HG03196 (cell line): ENCODE measurements at regions not wholly inside any gene's neighbourhood (a gene's known extent, or its start where the extent isn't known, plus 50 kb on each side); places are given as distances from the start of the nearest gene placed in this dataset.

Experiments used
- ATAC-seq: cut with Tn5 transposase; IDR thresholded peaks from one replicate; pipeline ENCODE4 v1.9.1; 2021; ENCODE audit not compliant: unreplicated experiment

DNA sequence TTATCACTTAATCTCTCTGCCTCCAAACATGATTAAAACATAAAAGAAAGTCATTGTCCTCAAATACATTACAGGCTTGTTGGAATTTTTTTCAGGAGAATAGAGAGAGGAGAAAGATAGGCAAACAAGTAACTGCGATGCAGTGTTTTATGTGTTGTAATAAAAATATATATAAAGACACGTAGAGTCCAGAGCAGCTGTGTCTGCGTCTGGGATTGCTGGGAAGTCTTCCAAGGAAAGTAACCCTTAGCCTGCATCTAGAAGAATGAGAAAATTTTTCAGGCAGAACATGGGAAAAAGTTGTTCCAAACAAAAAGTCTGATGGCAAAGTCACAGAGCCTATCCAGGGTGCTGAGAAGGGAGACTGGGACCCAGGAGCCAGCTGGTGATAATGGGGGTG is 91.8 kb upstream of the ST6GAL2 start:
- no peak for ATAC-seq

DNA sequence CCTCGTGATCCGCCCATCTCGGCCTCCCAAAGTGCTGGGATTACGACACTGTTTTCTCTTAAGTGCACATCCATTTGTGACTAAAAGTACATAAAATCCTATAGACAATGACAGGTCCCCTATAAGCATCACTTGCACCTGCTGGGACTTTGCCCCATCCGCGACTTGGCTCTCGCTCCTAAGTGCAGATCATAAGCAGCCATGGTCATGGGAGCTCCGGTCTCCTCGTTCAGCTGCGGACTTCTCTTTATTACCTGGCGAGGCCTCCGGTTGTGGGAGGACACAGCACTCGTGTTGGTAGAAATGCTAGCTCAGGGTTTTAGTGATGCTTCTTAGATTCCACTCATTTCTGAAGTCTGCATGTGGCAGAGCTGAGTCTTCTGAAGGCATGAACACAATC is 92.7 kb upstream of the ST6GAL2 start:
- ATAC-seq = no peak

DNA sequence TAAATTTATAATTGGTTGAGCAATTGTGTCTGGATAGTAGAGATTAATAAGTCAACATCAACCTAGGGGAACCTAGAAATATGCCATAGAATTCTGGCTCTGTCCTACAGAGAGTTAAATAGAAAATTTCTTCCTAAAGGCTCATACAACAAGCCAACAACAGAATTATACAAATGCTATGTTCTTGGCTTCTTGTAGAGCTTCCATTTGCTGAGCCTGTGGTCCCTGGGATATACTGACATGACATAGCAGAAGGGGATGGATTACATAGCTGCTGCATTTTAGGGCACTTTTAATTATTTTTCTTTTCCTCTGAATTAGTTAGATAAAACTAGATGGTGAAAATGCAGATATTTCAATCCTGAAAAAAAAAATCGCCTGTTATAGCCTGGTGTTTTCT is 95.5 kb upstream of the ST6GAL2 start:
- no peak for ATAC-seq

DNA sequence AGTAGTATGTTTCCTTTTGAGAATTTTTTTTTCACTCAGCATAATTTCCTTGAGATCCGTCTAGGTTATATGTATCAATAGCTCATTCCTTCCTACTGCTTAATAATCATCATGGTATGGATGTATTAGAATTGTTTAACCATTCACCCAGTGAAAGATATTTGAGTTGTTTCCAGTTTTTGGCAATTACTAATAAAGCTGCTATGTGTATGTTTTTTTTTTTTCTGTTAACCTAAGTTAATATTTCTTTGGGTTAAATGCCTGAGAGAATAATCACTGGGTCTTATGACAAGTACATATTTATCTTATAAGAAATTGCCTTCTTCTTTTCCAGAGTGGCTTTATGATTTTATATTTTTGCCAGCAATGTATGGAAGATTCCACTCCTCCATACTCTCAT is 96.4 kb upstream of the ST6GAL2 start:
- ATAC-seq = no peak

DNA sequence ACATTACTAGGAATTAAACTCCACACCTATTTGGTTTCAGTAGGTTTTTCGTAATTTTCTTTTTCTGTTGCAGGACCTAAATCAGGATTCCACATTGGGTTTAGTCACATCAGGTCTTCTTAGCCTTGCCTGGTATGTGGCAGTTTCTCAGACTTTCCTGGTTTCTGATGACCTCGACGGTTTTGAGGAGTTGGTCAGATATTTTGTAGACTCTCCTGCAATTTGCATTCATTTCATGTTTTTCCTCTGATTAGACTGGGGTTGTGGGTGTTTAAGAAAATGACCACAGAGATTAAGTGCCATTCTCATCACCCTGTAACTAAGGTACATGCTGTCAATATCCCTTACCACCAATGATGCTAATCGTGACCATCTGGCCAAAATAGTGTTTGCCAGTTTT is 97.3 kb upstream of the ST6GAL2 start:
- no peak for ATAC-seq

DNA sequence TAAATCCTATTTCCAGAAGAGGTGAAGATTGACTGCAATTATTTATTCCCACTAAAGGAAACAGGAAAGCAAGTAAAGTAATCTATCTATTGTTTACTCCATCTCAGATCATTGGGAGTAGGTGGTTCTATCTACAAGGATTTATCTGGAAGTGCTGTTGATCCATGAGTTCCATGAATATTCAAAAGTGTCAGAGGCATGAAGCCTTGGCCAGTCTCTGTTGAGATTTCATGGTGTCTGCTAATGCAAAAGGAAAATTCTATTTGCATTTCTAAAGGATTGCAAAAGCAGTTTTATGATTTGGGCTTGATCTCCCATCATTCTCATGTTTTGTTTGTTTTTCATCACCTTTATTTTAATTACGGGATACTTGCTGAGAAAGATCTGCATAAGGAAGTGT is 102.4 kb upstream of the ST6GAL2 start:
- no peak for ATAC-seq

DNA sequence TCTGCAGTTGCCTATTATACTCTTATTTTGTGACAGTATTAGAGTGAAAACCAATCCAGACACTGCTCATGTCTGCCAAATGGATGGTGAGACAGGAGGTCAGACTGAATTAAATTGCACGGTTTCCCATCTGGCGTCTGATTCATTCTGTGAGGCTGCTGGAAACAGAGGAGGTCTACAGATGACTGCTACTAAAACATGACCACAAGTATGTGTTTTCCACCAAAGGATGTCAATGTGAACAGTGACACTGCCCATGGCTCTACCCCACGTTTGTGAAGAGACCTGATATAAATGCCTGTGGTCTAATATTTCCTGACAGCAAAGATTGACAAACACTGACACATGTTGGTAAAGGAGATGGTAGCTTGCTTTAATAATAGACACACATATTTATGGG is 104.3 kb upstream of the ST6GAL2 start:
- no peak for ATAC-seq

DNA sequence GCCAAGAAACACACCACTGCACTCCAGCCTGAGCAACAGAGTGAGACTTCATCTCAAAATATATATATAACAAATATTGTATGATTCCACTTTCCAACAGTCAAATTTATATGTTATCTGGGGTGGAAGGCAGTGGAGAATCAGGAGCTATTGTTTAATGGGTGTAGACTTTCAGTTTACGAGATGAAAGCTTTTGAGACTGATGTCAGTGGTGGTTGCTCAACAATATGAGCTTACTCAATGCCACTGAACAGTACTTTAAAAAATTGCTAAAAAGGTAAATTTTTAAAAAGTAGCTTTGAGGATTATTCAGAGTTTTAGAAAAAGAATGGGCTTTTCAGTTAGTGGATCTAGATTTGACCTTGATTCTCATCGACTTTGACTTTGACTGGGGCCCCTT is 105.9 kb upstream of the ST6GAL2 start:
- ATAC-seq = no peak

DNA sequence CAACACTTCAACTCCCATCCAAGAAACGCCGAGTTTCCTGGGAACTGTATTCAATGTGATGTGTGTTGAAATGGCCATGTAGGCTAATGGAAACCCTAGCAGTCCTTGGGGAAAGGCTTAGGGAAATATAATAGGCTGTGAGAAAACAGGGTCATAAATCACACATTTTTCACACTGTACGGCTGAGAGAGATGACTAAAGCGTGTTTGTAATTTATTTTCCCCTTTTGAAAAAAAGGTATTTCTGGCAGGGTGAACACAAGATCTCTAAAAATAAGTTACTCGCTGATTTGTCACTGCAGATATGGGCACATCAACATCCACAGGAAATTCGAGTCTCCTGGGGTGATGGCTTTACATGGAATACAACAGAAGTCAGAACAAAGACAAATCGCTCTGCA is 109.6 kb upstream of the ST6GAL2 start:
- ATAC-seq = no peak

DNA sequence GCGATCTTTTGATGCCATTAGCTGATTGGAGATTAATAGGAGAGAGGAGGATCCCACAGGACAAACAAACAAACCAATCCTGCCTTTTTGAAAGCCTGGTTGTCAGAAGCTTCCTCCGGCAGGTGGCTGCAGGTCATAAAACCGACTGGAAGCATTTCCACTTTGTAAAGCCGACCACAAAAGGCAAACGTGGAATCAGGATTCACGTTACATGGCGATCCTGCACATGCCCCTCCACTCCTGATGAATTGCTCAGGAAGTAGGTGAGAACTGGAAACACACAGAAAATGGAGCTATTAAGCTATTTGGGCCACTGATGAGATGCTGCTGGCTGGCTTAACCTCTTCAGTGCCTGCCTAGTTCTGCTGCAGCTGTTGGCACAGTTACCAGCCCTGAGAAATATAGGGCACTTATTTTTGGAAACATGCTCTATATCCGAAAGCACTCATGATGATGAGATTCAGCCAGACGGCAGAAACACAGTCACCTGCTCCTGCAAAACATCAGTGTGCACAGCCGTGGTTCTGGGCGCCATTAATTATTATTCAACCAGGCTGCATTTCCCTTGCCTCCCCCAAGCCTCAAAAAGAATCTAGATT is 110.3 kb upstream of the ST6GAL2 start:
- ATAC-seq = no peak

DNA sequence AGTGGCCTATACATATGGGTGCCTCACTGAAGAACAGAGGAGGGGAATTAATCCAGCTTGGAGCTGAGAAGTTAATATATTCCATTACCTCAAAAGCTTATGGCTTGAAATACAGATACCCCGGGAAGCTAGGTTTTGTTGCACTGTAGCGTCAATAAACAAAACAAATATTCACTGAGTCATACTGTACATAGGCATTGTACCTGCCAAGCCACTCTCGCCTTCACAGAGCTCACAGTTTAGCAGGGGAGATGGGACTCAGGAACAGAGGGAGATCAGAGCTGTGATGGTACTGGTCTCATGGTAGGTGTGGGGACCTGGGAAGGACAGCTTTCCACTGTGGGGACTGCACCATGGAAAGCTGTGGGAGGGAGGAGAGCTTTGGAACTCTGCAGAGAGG is 111.2 kb upstream of the ST6GAL2 start:
- no peak for ATAC-seq

DNA sequence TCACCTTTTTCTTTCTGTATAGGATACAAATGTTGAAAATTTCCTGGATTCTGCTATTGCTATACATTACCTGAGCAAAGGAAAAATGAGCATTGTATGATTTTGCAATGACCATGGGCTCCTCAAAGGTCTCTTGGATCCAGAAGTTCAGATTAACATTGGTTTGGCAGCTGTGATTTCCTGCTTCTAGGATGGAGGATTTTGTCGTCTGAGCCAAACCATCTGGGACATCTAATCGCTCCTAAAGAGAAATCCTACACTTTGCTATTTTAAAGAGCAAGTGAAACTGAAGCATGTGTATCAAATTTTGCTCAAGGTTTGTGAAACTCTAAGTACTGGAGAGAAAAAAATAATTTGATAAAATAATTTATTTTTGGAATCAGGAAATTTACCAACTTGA is 115.1 kb upstream of the ST6GAL2 start:
- ATAC-seq = no peak

DNA sequence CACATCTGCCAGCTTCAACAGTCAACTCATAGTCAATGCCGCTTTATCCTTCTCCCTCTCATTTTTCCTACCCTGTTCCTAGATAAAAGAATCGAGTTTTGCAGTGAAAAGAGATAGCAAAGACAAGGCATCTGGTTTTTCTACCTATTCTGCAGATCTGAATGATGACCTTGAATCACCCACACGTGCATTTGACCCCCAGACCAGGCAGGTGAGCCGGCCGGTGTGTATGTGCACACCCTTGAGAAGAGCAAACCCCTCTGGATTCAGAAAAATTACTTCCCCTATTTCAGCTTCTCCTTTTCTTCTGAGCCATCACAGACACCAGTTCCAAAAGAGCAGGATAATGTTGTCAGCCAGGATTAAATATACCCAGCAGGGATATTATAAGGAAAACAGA is 115.6 kb upstream of the ST6GAL2 start:
- ATAC-seq = no peak

DNA sequence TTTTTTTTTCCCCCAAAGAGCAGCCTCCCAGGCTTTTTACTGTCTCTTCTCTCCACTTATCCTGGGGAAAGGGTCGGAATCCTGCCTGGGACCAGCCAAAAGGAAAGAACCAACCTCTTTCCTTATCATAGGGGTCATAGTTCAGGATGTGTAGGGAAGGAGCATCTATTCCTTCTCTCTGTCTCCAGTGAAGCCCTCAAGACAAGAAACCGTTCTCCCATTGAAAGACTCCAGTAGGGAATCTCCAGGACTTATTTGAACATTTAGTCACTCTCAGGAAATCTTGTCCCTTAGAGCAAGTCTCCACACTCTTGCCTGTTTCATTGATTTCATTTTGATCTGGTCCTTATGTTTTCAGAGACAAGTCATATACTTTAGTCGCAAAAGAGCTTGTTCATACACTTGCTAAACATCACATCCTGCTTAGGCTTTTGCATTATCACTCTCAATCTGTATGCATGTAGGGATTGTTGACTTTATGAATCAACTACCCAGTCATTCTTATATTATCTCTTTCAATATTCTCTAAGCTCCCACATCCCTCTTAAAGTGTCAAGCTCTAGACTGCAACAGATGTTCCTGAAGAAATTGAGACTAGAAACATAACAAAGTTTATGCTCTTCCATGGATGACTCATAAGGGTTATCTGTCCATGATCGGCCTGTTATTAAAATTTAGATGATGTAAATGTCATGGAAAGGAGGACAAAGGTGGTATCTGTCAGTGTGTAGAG is 116.2 kb upstream of the ST6GAL2 start:
- no peak for ATAC-seq

DNA sequence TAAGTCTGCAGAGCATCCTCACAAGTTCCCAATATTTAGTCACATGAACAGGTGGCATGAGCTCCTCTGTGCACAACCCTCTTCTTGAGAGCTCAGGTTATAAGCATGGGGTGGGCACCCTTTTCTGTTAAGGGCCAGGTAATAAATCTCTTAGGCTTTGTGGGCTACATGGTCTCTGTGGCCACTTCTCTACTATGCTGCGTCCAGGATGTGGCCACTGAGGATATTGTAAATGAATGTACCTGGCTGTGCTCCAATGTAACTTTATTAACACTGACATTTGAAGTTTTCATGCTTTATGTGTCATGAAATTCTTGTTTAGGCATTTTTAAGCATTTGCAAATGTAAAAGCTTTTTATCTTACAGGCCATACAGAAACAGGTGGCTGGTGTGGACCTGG is 116.8 kb upstream of the ST6GAL2 start:
- no peak for ATAC-seq

DNA sequence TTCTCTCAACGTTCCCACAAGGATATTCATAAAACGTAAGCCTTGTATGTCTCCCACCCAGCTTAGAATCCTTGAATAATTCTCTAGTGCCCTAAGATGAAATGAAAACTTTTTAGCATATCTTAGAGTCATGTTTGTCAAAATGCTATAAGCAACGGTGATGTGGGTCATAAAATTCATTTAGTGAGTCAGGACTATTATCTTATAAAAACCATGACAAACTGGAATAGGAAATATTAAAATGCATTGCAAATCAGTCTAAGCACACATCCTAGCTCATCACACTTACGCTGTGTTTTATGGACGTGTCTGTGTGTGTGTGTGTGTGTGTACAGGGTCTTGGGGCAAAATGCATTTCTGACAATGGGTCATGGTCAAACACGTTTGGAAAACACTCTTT is 119.9 kb upstream of the ST6GAL2 start:
- no peak for ATAC-seq

DNA sequence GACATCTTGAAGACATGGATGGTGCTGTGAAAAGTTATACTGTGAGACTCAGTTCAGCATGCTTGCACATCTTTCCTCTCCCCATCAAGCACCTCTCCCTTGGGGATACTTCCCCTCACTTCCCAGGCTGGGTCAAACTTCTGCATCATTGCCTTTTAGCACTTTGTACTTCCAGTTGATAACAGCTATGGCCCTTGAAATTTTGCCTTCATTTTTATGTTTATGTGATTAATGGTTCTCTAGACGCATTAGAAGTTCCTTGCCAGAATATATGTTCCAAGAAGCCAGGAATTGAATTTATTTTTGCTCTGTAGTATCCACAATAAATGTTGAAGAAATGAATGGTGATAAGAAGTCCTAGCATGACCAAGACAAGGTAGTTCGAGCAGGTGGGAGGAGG is 120.9 kb upstream of the ST6GAL2 start:
- ATAC-seq = no peak

DNA sequence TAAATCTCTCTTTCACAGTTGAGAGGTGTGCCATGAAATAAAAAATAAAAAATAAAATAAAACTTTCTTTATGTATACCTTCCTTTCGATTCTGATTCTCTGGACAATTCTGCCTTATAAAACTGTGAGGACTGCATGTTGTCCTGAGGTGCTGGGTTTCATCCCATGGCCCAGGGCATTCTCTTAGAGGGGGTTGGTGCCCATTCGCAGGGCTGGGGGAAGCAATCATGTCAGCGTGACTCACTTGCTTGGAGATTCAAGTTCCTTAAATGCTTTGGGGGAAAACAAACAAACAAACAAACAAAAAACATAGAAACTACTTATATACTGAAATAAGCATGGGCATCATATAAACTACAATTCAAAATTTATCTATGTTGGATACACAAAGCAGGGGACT is 122.0 kb upstream of the ST6GAL2 start:
- no peak for ATAC-seq

DNA sequence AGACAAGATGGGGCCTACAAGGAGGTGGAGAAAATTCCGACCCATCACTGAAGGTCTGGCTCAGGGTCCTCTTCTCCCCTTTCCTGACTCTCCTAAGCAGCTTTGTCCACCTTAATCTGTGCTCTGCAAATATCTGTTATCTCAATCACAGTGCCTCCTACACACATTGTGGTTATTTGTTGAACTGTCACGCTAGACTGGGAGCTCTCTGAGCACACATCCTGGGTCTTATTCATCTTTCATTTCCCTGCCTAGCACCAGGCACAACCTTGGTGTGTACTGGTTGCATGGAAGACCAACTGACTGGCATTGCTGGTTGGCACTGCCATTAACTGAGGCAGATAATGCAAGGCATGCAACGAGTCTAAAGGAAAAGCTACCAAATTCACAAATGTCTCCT is 122.9 kb upstream of the ST6GAL2 start:
- no peak for ATAC-seq

DNA sequence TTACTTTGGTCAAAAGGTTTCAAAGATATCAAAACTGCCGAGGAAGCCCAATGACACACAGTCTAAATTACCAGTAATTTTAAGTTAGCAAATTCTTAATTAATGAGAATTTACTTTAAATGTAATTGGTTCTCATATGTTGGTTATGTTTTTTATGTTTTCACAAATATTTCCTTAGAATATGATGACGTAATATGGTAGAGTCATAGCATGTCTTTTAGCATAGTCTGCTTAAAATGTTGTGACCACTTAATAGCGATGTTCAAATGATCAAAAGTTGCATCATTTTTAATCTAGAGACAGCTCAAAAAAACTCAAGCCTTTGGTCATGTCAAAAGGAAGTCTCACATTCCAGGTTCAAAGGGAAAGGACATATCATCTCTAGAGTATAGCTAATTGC is 123.3 kb upstream of the ST6GAL2 start:
- ATAC-seq = no peak

DNA sequence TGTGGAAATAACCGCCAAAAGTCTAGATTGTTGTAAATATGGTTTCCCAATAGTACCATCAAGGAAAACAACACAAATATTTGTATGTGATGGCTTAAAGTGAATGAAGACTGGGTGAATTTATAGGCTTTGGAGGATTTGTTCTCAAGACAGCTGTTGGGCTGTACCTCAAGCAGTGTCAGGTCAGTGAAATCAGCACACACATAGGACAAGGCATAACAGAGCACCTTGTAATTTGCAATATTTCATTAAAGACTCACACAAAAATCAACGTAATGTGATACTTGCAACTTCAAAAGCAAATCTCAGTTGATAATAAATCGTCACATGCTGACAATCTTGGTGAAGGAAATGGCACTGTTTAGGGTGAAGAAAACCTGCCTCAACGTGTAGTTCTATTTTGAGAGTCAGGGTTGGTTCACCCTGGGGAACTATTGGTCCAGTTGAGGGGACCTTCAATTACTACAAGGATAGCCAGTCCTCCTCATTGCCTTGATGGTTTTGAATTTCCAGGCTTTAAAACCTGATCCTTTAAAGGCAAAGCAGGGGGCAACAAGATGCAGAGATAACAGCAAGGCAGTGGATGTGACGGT is 126.8 kb upstream of the ST6GAL2 start:
- no peak for ATAC-seq

DNA sequence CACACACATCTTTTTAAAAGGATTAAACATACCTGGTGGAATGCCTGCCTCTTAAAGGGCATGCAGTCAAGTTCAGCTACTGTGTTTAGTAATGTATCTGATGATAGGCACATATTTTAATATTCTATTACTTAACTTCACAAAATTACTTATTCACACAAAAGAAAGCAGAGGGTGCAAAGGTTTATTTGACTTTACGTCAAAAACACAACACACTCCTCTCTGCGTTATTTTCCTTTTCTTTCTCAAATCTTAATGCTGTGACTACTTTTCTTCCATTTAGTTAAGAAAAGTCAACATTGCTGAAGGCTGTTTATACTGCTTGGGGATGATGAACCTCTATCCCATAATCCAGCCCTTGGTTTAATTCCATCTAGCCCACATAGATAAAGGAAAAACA is 127.9 kb upstream of the ST6GAL2 start:
- ATAC-seq = no peak

DNA sequence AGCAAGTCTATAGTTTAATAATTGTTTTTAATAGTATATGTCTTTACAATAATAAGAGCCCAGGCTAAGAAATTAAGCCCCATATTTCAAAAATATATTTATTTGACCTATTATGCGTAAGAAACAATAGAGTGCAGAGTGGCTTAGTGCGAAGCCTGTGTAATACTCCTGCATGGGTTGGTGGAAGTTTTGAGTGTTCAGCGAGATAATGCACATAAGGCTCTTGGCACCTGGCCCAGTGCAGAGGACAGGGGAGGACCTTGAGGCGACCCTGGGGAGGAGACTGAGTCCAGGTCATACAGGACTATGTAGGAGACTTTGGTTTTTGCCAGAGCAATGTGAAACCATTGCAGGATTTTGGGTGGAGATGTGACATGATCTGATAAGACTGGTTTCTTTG is 132.4 kb upstream of the ST6GAL2 start:
- ATAC-seq = no peak
